Gastroesophageal sphincter (tissue), 3 donors: ENCODE measurements at regions not wholly inside any gene's neighbourhood (a gene's known extent, or its start where the extent isn't known, plus 50 kb on each side); places are given as distances from the start of the nearest gene placed in this dataset.

Experiments
- CTCF ChIP-seq, 4 experiments: fragments of 200-600 bp in 2 of 4; fragments of 450-650 bp in 2 of 4; sonication (generic) in 1 of 4; IDR thresholded peaks; one replicate each; pipeline ENCODE4 v1.5.1; 2017 to 2019; ENCODE audit warnings: antibody characterized with exemption in 4 of 4, mild to moderate bottlenecking in 2 of 4, moderate library complexity in 2 of 4
- POLR2A ChIP-seq, 2 donors: fragments of 450-650 bp; IDR thresholded peaks; one replicate each; pipeline ENCODE4 v1.6.1; 2017; ENCODE audit warnings: antibody characterized with exemption in 2 of 2, mild to moderate bottlenecking in 2 of 2, moderate library complexity in 1 of 2
- POLR2AphosphoS5 ChIP-seq: sonication (generic); formaldehyde crosslinking; IDR thresholded peaks from one replicate; pipeline ENCODE4 v1.6.1; 2017; ENCODE audit warnings: antibody characterized with exemption

GRCh38 chr10:47205192-47205591 is 94.8 kb upstream of the GDF10 start:
- TF ChIP-seq CTCF (IDR thresholded peaks at IDR 0.05) (no peak), POLR2A (IDR thresholded peaks at IDR 0.05) (no peak), POLR2AphosphoS5 (no peak)
